HEK293T (cell line): ENCODE measurements at regions not wholly inside any gene's neighbourhood (a gene's known extent, or its start where the extent isn't known, plus 50 kb on each side); places are given as distances from the start of the nearest gene placed in this dataset.

ENCODE experiments used
- FOXK2 ChIP-seq: fragments of 450-650 bp; IDR thresholded peaks from 2 replicates; pipeline ENCODE4 v1.6.1; 2016; ENCODE audit warnings: mild to moderate bottlenecking
- FOXM1 ChIP-seq: fragments of 450-650 bp; IDR thresholded peaks from 2 replicates; pipeline ENCODE4 v1.6.1; 2017; ENCODE audit warnings: mild to moderate bottlenecking, borderline replicate concordance
- PKNOX1 ChIP-seq: fragments of 450-650 bp; IDR thresholded peaks from 2 replicates; pipeline ENCODE4 v1.6.1; 2016
- SUZ12 ChIP-seq: fragments of 450-650 bp; IDR thresholded peaks from 2 replicates; pipeline ENCODE4 v1.6.1; 2016; ENCODE audit warnings: mild to moderate bottlenecking

- TF ChIP-seq FOXM1 (no peak), FOXK2 (no peak), PKNOX1 (no peak), SUZ12 (no peak)
These were observed 198.2 kb downstream of the RNF144A start for GRCh38 chr2:7115364-7115763.
